H9 (cell line): ENCODE measurements at regions not wholly inside any gene's neighbourhood (a gene's known extent, or its start where the extent isn't known, plus 50 kb on each side); places are given as distances from the start of the nearest gene placed in this dataset.
A peak's percentile ranks its signal among the peaks of the same experiment; 100 is the strongest.

Experiments
- DNase-seq: peaks from one replicate; pipeline ENCODE4 v3.0.0-alpha.2; 2017
- H2AFZ ChIP-seq: one replicate; pipeline ENCODE4 v1.6.1; 2013; ENCODE audit warnings: mild to moderate bottlenecking, low read length, control low read depth, moderate library complexity
- H2AK5ac ChIP-seq: 2 replicates; pipeline ENCODE4 v1.6.1; 2013; ENCODE audit warnings: low read length, control low read depth, mixed read lengths; ENCODE audit not compliant: insufficient read length
- H2BK120ac ChIP-seq: one replicate; pipeline ENCODE4 v1.6.1; 2013; ENCODE audit warnings: low read depth, mild to moderate bottlenecking, low read length, control low read depth, inconsistent platforms; ENCODE audit not compliant: poor library complexity, severe bottlenecking
- H2BK12ac ChIP-seq: 2 replicates; pipeline ENCODE4 v1.6.1; 2013; ENCODE audit warnings: low read length, control low read depth, mixed read lengths, low read depth; ENCODE audit not compliant: insufficient read length
- H2BK15ac ChIP-seq: 2 replicates; pipeline ENCODE4 v1.6.1; 2013; ENCODE audit warnings: low read depth, low read length, control low read depth
- H2BK20ac ChIP-seq: one replicate; pipeline ENCODE4 v1.6.1; 2013; ENCODE audit warnings: low read depth, mild to moderate bottlenecking, low read length, control low read depth, inconsistent platforms; ENCODE audit not compliant: poor library complexity, severe bottlenecking
- H2BK5ac ChIP-seq: 2 replicates; pipeline ENCODE4 v1.6.1; 2013; ENCODE audit warnings: low read length, control low read depth, mixed read lengths; ENCODE audit not compliant: insufficient read length
- H3K14ac ChIP-seq: 2 replicates; pipeline ENCODE4 v1.6.1; 2013; ENCODE audit warnings: low read length, control low read depth; ENCODE audit not compliant: insufficient read depth
- H3K18ac ChIP-seq: 2 replicates; pipeline ENCODE4 v1.6.1; 2013; ENCODE audit warnings: low read depth, mild to moderate bottlenecking, mixed read lengths, low read length, control low read depth; ENCODE audit not compliant: insufficient read length
- H3K23ac ChIP-seq: 2 replicates; pipeline ENCODE4 v1.6.1; 2013; ENCODE audit warnings: low read length, control low read depth, mixed read lengths, low read depth; ENCODE audit not compliant: insufficient read length
- H3K23me2 ChIP-seq: 2 replicates; pipeline ENCODE4 v1.6.1; 2013; ENCODE audit warnings: low read depth, mild to moderate bottlenecking, mixed read lengths, low read length, control low read depth; ENCODE audit not compliant: insufficient read length, poor library complexity, severe bottlenecking
- H3K27ac ChIP-seq: 2 replicates; pipeline ENCODE4 v1.5.1; 2013; ENCODE audit warnings: low read length, control low read depth, mixed read lengths, low read depth; ENCODE audit not compliant: insufficient read length
- H3K27me3 ChIP-seq: 2 replicates; pipeline ENCODE4 v1.6.1; 2013; ENCODE audit warnings: low read length, control low read depth, inconsistent platforms; ENCODE audit not compliant: insufficient read depth
- H3K4ac ChIP-seq: 2 replicates; pipeline ENCODE4 v1.6.1; 2013; ENCODE audit warnings: low read depth, mild to moderate bottlenecking, control low read depth, inconsistent platforms, low read length, moderate library complexity
- H3K4me1 ChIP-seq: 2 replicates; pipeline ENCODE4 v1.6.1; 2013; ENCODE audit warnings: low read length, control low read depth, inconsistent platforms; ENCODE audit not compliant: insufficient read depth
- H3K4me2 ChIP-seq: 2 replicates; pipeline ENCODE4 v1.6.1; 2013; ENCODE audit warnings: low read length, control low read depth, mixed read lengths; ENCODE audit not compliant: insufficient read length, insufficient read depth
- H3K56ac ChIP-seq: 2 replicates; pipeline ENCODE4 v1.6.1; 2013; ENCODE audit warnings: low read depth, mild to moderate bottlenecking, mixed read lengths, low read length, control low read depth; ENCODE audit not compliant: insufficient read length
- H3K79me1 ChIP-seq: 2 replicates; pipeline ENCODE4 v1.6.1; 2013; ENCODE audit warnings: low read depth, mild to moderate bottlenecking, moderate library complexity, low read length, control low read depth, inconsistent platforms; ENCODE audit not compliant: insufficient read depth, poor library complexity, severe bottlenecking
- H3K79me2 ChIP-seq: 2 replicates; pipeline ENCODE4 v1.6.1; 2013; ENCODE audit warnings: low read length, control low read depth, inconsistent platforms; ENCODE audit not compliant: insufficient read depth
- H3K9ac ChIP-seq: 2 replicates; pipeline ENCODE4 v1.6.1; 2013; ENCODE audit warnings: low read length, control low read depth, mixed read lengths; ENCODE audit not compliant: insufficient read length; ENCODE audit errors: extremely low read depth
- H3K9me3 ChIP-seq: one replicate; pipeline ENCODE4 v1.6.1; 2013; ENCODE audit warnings: low read depth, low read length, inconsistent platforms; ENCODE audit not compliant: control insufficient read depth
- H3T11ph ChIP-seq: one replicate; pipeline ENCODE4 v1.6.1; 2013; ENCODE audit warnings: mild to moderate bottlenecking, low read length, control low read depth, inconsistent platforms
- H4K20me1 ChIP-seq: one replicate; pipeline ENCODE4 v1.6.1; 2013; ENCODE audit not compliant: control insufficient read depth, insufficient read length, insufficient read depth
- H4K5ac ChIP-seq: 2 replicates; pipeline ENCODE4 v1.6.1; 2013; ENCODE audit warnings: low read depth, mild to moderate bottlenecking, mixed read lengths, low read length, control low read depth; ENCODE audit not compliant: insufficient read length
- H4K8ac ChIP-seq: replicated peaks from 2 replicates; pipeline ENCODE4 v1.6.1; 2013; ENCODE audit warnings: low read length, control low read depth, mixed read lengths, low read depth; ENCODE audit not compliant: insufficient read length
- H4K91ac ChIP-seq: 2 replicates; pipeline ENCODE4 v1.6.1; 2013; ENCODE audit warnings: low read depth, mild to moderate bottlenecking, moderate library complexity, mixed read lengths, low read length, control low read depth; ENCODE audit not compliant: insufficient read length
- H3K27ac Mint-ChIP-seq, 3 experiments: 2 replicates in 2 of 3; 3 replicates in 1 of 3; pipeline ENCODE4 v1.8.0; 2020 to 2021; ENCODE audit warnings: mixed read lengths in 3 of 3, mild to moderate bottlenecking in 1 of 3, moderate library complexity in 1 of 3
- H3K27me3 Mint-ChIP-seq: 2 replicates; pipeline ENCODE4 v1.8.0; 2021; ENCODE audit warnings: low read depth, mild to moderate bottlenecking, moderate library complexity, mixed read lengths
- H3K36me3 Mint-ChIP-seq, 3 experiments: 2 replicates in 2 of 3; 3 replicates in 1 of 3; pipeline ENCODE4 v1.8.0; 2020 to 2021; ENCODE audit warnings: low read depth in 3 of 3, mixed read lengths in 3 of 3; ENCODE audit not compliant: insufficient read depth in 1 of 3
- H3K4me1 Mint-ChIP-seq, 2 experiments: 2 replicates each; pipeline ENCODE4 v1.8.0; 2020; ENCODE audit warnings: mixed read lengths in 2 of 2
- H3K4me3 Mint-ChIP-seq, 2 experiments: 2 replicates in 1 of 2; 3 replicates in 1 of 2; pipeline ENCODE4 v1.8.0; 2020 to 2021; ENCODE audit warnings: mild to moderate bottlenecking in 2 of 2, mixed read lengths in 2 of 2, moderate library complexity in 1 of 2
- H3K9me3 Mint-ChIP-seq, 2 experiments: 2 replicates in 1 of 2; 3 replicates in 1 of 2; pipeline ENCODE4 v1.8.0; 2020; ENCODE audit warnings: mild to moderate bottlenecking in 2 of 2, mixed read lengths in 2 of 2, moderate library complexity in 1 of 2
- CTCF ChIP-seq: fragments of 200-600 bp; sonication (generic); conservative IDR thresholded peaks from 3 replicates; pipeline ENCODE4 v1.8.0; 2021; ENCODE audit warnings: antibody characterized with exemption, mild to moderate bottlenecking
- WGBS: extraction: QIAGEN DNeasy Blood & Tissue Kit; methylation state at CpG from one replicate; pipeline ENCODE4 v1.1.7; 2013; ENCODE audit warnings: missing lambda C conversion rate, low lambda C conversion rate, mixed read lengths; ENCODE audit not compliant: insufficient read length; ENCODE audit errors: extremely low coverage; 5-methylcytosine and 5-hydroxymethylcytosine counted together

DNA sequence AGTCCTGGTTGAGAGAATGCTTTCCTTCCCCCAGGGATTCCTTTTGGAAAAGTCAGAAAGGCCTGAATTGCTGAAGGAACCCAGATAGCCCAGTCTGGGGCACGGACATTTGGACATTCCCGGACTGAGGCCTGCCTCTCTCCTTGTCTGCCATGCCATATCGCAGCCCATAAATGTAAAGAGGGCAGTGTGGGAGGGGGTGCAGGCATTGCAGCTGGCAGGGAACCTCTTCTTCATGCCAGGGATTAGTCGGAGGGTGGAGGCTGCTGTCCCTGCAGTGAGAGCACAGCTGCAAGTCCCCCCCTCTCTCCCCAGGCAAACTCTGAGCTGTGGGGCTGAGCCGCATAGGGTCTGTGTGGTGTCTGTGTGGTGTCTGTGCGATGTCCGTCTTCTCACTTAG lies 486.0 kb upstream of the MKI67 start:
- no CpG with 5 or more reads among the region's 7 CpGs for WGBS
- H3T11ph ChIP-seq = no peak overlapping the region
- H3K9me3 ChIP-seq = no peaks in the 10 kb centered on the region

More for the DNA sequence above, 486.0 kb upstream of the MKI67 start:
- Histone ChIP-seq H4K5ac (no peak overlapping the region), H3K18ac (no peak overlapping the region), H3K79me2 (no peaks in the 10 kb centered on the region), H3K23ac (no peak overlapping the region), H3K9ac (no peak overlapping the region), H2BK20ac (no peak overlapping the region), H3K56ac (no peak overlapping the region), H3K27ac (no peak overlapping the region), H2BK15ac (no peak overlapping the region), H4K8ac (no peak overlapping the region), H3K79me1 (no peaks in the 10 kb centered on the region), H2BK12ac (no peak overlapping the region), H3K14ac (no peak overlapping the region), H3K4ac (no peak overlapping the region), H2AFZ (no peak overlapping the region), H4K91ac (no peak overlapping the region), H3K23me2 (no peaks in the 10 kb centered on the region), H3K4me1 (no peaks in the 10 kb centered on the region), H4K20me1 (no peaks in the 10 kb centered on the region), H2AK5ac (no peak overlapping the region), H3K4me2 (no peak overlapping the region), H3K27me3 (no peaks in the 10 kb centered on the region), H2BK120ac (no peak overlapping the region), H2BK5ac (no peak overlapping the region)
- no peak for DNase-seq
- Mint-ChIP-seq H3K27me3 (peaks cover 5% of the 10 kb centered on the region), H3K27ac (peak overlapping the region in 1 of 3 experiments; percentile 41; a peak in 2 of 7 replicates), H3K9me3 (no peaks in the 10 kb centered on the region; a peak in 1 of 5 replicates), H3K4me3 (no peak overlapping the region), H3K4me1 (no peaks in the 10 kb centered on the region), H3K36me3 (no peaks in the 10 kb centered on the region)
- no peak for TF ChIP-seq CTCF
